Keratinocyte (primary cell): ENCODE measurements at regions not wholly inside any gene's neighbourhood (a gene's known extent, or its start where the extent isn't known, plus 50 kb on each side); places are given as distances from the start of the nearest gene placed in this dataset.

Experiments
- CTCF ChIP-seq, 3 experiments: IDR thresholded peaks in 1 of 3; conservative IDR thresholded peaks in 1 of 3; optimal IDR thresholded peaks in 1 of 3; 2 replicates in 2 of 3; 3 replicates in 1 of 3; pipeline versions ENCODE3 to v1.5.1; 2011; ENCODE audit warnings: low read length in 3 of 3, mild to moderate bottlenecking in 3 of 3, moderate library complexity in 2 of 3, control low read depth in 1 of 3, inconsistent platforms in 1 of 3; ENCODE audit not compliant: insufficient read depth in 2 of 3; ENCODE audit errors: extremely low read depth in 1 of 3
- EZH2 ChIP-seq: IDR thresholded peaks from one replicate; pipeline ENCODE4 v1.6.1; 2012; ENCODE audit warnings: inconsistent platforms, mild to moderate bottlenecking, low read length, moderate library complexity

GRCh38 chrX:25928316-25928715 lies 209.8 kb upstream of the MAGEB18 start:
- no peak for TF ChIP-seq CTCF (optimal IDR thresholded peaks at IDR 0.05 in 1 of 3, IDR thresholded peaks at IDR 0.05 in 1 of 3, conservative IDR thresholded peaks at IDR 0.05 in 1 of 3; ENCODE audit: extremely low read depth in 1 of 3, insufficient read depth in 2 of 3, low read length in 3 of 3)
- TF ChIP-seq EZH2: no peak
